ENCODE measurements at regions not wholly inside any gene's neighbourhood (a gene's known extent, or its start where the extent isn't known, plus 50 kb on each side); places are given as distances from the start of the nearest gene placed in this dataset.
"Not testable (repeated sequence)": the region's sequence is repeated elsewhere in the genome, so short reads cannot be mapped to it uniquely, and the experiment has no call there.

DNA sequence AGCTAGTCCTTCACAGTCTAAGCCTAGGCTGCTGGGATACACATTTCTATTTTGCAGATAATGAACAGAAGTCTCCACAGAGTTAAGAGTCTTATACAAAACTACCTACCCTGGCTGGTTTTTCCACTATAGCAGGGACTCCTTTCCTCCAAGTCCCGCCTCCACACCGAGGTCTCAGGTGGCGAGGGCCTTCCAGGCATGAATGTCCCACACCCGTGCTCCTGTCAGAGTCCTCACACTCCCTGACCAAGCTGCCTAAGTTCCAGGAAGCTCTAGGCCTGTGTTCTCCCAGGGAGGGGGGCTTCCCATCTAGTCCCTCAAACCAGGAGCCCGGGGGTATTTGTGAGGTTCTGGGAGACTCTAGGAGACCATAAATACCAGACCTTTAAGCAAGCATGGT lies 293.2 kb downstream of the BCL2L11 start:
- POLR2A ChIA-PET = not testable (repeated sequence)

DNA sequence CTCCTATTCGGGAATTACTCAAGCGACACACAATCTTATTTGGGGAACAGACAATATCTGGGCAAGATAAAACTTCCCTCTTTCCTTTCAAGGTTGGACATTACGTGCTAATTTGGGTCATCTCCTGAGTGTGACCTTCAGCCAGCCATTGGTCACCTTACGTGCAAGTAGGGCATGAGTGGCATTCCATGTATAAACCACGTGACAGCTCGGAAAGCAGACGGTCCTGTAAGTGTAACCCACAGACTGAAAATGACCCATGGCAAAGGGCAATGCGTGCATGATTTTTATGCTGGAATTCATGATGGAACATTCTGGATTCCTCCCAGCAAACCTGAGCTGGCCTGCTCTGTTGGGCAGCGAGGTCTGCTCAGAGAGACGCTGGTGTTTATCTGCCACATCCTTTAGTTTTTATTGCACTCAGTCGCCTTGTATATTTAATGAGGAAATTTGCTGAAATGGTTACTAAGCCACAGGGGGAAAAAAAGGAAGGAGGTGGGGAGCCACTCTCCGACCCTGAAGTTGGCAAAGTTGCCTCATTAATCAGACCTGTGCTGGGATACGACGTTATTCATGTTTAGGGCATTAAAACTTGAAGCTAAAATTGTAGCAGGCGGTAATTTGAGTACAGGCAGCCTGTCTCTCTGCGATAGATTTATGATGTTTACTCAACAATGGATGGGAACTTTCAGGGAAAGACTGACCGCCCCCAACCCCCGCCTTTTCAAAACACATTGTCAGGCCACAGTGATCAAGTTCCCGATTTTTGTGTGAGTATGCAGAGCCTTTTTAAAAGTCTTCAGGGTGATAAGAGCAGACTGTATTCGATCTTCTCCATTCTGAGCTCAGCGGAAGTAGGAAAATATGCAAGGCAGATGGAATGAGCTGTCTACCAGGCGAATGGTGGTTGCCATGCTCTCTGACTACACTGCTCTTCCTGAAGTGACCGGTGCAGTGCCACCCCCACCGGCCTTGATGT lies 295.3 kb downstream of the BCL2L11 start:
- DNase-seq (ENCODE audit: low read depth, low spot score); H3K27ac ChIP-seq (ENCODE audit: low read depth, low read length); H3K27me3 ChIP-seq (ENCODE audit: control insufficient read depth, insufficient read depth, low read length); POLR2A ChIA-PET; H3K4me3 ChIP-seq (ENCODE audit: low read depth, low read length); CTCF ChIA-PET; H3K9me3 ChIP-seq (ENCODE audit: control insufficient read depth, insufficient read depth, low read length): not testable (repeated sequence)

More for the DNA sequence above, 293.2 kb downstream of the BCL2L11 start:
- H3K4me3 ChIP-seq (ENCODE audit: low read depth, low read length); H3K9me3 ChIP-seq (ENCODE audit: control insufficient read depth, insufficient read depth, low read length); DNase-seq (ENCODE audit: low read depth, low spot score); CTCF ChIA-PET; H3K27me3 ChIP-seq (ENCODE audit: control insufficient read depth, insufficient read depth, low read length); H3K27ac ChIP-seq (ENCODE audit: low read depth, low read length): not testable (repeated sequence)

DNA sequence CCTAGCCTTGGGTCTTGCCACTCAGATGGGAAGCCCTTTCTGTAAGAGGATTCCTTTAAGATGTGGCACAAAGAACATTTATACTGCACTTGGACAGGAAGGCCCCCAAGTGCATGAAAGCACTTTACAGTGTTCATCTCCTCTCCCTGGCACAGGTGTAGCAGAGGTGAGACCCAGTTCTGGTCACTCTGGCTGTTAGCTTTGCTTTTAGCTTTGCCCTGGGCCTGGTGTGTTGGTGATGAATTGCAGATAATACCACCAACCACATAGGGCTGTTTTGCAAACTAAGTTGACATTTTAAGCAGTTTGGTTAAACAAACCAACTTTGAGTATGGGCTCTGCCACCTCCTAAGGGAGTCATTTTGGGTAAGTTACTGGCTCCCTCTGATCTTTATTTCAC lies 296.3 kb downstream of the BCL2L11 start:
- DNase-seq (ENCODE audit: low read depth, low spot score); H3K4me3 ChIP-seq (ENCODE audit: low read depth, low read length); POLR2A ChIA-PET; CTCF ChIA-PET; H3K27me3 ChIP-seq (ENCODE audit: control insufficient read depth, insufficient read depth, low read length); H3K27ac ChIP-seq (ENCODE audit: low read depth, low read length); H3K9me3 ChIP-seq (ENCODE audit: control insufficient read depth, insufficient read depth, low read length): not testable (repeated sequence)

DNA sequence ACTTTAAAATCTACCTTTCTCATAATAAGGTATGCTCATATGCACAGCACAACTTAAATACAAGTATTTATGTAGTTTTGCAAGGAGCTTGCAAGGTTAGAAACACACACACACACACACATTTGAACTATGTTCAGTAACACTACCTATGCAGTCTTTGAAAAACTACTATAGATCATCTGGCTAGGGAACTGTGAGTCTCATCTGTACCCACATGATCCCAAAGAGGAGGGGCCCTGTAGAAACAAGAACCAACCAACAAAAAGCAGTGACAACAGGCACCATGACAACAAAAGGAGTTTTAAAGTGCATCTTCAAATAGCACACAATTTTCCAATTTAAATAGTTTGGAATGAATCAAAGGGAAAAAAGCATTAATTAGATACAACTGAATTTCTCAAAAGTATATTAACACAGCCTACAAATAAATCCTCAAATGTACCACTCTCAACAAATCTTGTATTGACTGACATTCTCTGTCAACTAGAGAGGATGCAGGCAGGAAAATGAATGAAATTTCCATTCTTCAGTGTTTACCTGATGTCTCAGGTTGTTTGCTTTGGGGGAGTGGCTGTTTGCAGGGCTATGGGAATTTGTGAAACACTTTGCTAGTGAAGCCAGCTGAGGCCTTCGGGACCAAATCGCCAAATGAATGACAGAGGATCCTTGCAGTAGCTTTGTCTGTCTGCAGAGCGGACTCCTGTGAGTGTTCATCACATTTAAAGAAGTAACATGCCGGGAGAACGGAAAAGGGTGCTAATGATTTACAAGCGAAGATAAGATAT lies 297.6 kb downstream of the BCL2L11 start:
- H3K27me3 ChIP-seq (ENCODE audit: control insufficient read depth, insufficient read depth, low read length); CTCF ChIA-PET; DNase-seq (ENCODE audit: low read depth, low spot score); H3K4me3 ChIP-seq (ENCODE audit: low read depth, low read length); POLR2A ChIA-PET; H3K9me3 ChIP-seq (ENCODE audit: control insufficient read depth, insufficient read depth, low read length); H3K27ac ChIP-seq (ENCODE audit: low read depth, low read length): not testable (repeated sequence)

DNA sequence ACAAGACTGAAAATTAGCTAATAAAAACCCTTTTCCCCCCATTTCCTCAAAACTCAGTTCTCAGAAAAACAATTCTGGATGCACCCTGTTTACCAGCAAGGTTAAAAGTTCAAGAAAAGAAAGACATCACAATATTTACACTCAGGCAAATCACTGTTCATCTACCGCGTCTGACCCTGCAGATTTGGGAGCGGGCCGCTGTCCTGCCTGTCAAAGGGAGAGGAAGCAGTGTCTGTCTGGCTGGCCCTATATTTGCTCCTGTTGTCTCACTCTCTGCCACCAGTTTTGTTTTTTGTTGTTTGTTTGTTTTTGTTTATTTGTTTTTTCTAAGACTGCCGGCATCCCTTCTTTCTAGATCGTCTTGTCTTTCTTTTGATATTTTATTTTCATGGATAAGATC lies 299.4 kb downstream of the BCL2L11 start:
- POLR2A ChIA-PET; H3K27ac ChIP-seq (ENCODE audit: low read depth, low read length); DNase-seq (ENCODE audit: low read depth, low spot score); H3K27me3 ChIP-seq (ENCODE audit: control insufficient read depth, insufficient read depth, low read length); H3K4me3 ChIP-seq (ENCODE audit: low read depth, low read length); H3K9me3 ChIP-seq (ENCODE audit: control insufficient read depth, insufficient read depth, low read length); CTCF ChIA-PET: not testable (repeated sequence)

DNA sequence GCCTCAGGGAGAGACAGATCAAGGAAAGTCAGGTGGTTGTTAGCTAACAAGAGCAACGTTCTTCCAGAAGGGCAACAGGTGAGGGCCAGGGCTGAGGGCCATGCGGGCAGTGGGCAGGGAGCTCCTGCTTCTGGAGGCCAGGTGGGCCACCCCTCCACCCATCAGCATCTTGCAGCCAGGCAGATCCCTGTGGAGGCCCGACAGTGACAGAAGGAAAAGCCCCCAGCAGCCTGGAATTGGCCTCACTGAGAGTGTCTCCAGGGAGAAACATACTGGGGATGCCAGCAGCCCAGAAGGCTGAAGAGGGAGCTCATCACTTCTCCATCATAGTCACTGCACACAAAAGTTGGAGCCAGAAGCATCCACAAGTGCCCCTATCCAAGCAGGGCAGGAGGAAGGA lies 300.1 kb downstream of the BCL2L11 start:
- POLR2A ChIA-PET; DNase-seq (ENCODE audit: low read depth, low spot score); H3K4me3 ChIP-seq (ENCODE audit: low read depth, low read length); H3K9me3 ChIP-seq (ENCODE audit: control insufficient read depth, insufficient read depth, low read length); H3K27ac ChIP-seq (ENCODE audit: low read depth, low read length); H3K27me3 ChIP-seq (ENCODE audit: control insufficient read depth, insufficient read depth, low read length); CTCF ChIA-PET: not testable (repeated sequence)

DNA sequence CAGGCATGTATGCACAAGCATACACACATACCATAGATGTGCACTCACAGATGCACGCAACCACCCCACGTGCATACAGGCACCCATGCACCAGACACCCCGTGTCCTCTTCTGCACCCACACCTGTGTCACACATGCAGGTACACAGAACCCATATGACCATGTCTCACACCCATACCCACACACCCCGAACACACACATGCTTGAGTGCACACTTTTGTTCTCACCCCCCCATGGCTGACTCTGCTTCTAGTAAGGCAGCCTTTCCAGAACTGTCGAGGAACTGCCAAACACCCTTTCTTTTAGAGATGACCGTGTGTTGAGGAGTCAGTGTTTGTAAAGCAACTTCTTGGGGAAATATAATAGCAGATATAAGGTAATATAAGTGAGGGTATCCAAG lies 301.2 kb downstream of the BCL2L11 start:
- CTCF ChIA-PET; POLR2A ChIA-PET; H3K27ac ChIP-seq (ENCODE audit: low read depth, low read length); DNase-seq (ENCODE audit: low read depth, low spot score); H3K4me3 ChIP-seq (ENCODE audit: low read depth, low read length); H3K9me3 ChIP-seq (ENCODE audit: control insufficient read depth, insufficient read depth, low read length); H3K27me3 ChIP-seq (ENCODE audit: control insufficient read depth, insufficient read depth, low read length): not testable (repeated sequence)

DNA sequence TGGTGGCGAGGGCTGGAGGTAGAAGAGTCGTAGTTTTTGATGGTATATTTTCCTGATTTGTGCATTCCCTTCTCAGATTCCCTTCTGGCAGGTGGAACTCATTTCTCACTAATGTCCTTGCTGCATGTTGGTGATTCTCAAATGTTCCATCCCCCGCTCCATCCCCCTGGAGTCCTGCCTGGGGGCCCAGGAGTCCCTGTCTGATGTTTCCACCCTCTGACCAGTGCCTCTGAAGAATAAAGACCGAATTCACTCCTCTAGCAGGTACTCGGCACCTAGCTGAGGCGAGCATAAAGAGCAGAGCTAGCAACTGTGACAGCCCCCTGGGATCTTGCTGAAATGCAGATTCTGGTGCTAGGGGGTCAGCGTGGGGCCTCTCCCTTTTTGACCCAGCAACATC lies 301.8 kb downstream of the BCL2L11 start:
- H3K27me3 ChIP-seq (ENCODE audit: control insufficient read depth, insufficient read depth, low read length); CTCF ChIA-PET; H3K27ac ChIP-seq (ENCODE audit: low read depth, low read length); DNase-seq (ENCODE audit: low read depth, low spot score); POLR2A ChIA-PET; H3K9me3 ChIP-seq (ENCODE audit: control insufficient read depth, insufficient read depth, low read length); H3K4me3 ChIP-seq (ENCODE audit: low read depth, low read length): not testable (repeated sequence)

DNA sequence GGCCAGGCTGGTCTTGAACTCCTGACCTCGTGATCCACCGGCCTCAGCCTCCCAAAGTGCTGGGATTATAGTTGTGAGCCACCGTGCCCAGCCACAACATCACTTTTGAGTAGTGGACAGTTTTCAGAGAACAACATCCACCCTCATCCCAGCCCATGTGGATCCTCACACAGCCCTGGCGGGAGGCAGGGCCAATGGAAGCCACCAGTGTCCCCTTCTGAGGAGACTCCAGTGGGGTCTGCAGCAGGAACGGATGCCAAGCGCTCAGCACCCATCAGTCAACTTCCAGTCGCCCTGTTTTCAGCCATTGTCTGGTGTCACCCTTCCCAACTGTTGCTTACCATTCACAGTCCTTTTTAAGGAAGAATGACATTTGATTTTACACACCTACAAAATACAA lies 302.5 kb downstream of the BCL2L11 start:
- H3K4me3 ChIP-seq (ENCODE audit: low read depth, low read length); H3K9me3 ChIP-seq (ENCODE audit: control insufficient read depth, insufficient read depth, low read length); POLR2A ChIA-PET; H3K27me3 ChIP-seq (ENCODE audit: control insufficient read depth, insufficient read depth, low read length); DNase-seq (ENCODE audit: low read depth, low spot score); CTCF ChIA-PET; H3K27ac ChIP-seq (ENCODE audit: low read depth, low read length): not testable (repeated sequence)

DNA sequence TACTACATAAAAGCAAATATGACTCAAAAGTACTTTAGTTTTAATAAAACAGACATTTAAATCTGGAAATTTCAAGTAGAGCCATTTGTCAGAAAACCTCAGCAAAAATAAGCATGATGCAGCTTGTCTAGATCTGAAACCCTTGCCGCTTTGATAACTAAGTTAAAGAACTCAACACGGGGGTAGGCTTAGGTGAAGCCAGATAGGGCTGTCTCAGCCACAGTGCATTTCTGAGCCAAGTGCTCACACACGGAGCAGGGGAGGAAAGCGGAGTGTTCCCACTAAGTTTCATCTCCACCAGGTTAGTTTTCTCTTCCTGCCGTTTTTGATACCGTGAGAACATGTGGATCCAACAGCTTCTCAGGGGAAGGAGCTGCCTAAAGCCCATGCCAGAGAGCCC lies 303.5 kb downstream of the BCL2L11 start:
- DNase-seq (ENCODE audit: low read depth, low spot score); H3K9me3 ChIP-seq (ENCODE audit: control insufficient read depth, insufficient read depth, low read length); H3K4me3 ChIP-seq (ENCODE audit: low read depth, low read length); CTCF ChIA-PET; POLR2A ChIA-PET; H3K27me3 ChIP-seq (ENCODE audit: control insufficient read depth, insufficient read depth, low read length); H3K27ac ChIP-seq (ENCODE audit: low read depth, low read length): not testable (repeated sequence)

DNA sequence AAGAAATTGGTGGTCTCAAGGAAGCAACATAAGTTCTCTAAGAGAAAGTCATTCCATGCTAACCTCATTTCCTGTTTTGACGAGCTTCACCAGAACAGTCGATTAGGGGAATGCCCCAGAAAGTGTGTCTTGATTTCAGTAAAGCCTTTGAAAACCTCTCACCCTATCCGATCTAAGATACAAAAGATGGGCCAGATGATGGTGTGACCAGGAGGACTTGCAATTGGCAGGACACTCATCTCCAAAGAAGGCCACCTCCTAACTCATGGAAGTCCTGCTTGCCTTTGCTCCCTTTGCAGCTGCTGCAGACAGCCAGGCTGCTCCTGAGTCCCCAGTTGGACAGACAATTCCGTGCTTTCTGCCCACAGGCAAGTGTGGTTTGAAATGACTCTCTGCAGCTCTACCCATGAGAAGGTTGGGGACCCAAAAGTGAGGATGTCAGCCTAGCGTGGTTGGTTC lies 304.2 kb downstream of the BCL2L11 start:
- H3K9me3 ChIP-seq (ENCODE audit: control insufficient read depth, insufficient read depth, low read length); DNase-seq (ENCODE audit: low read depth, low spot score); H3K4me3 ChIP-seq (ENCODE audit: low read depth, low read length); POLR2A ChIA-PET; H3K27ac ChIP-seq (ENCODE audit: low read depth, low read length); H3K27me3 ChIP-seq (ENCODE audit: control insufficient read depth, insufficient read depth, low read length); CTCF ChIA-PET: not testable (repeated sequence)

DNA sequence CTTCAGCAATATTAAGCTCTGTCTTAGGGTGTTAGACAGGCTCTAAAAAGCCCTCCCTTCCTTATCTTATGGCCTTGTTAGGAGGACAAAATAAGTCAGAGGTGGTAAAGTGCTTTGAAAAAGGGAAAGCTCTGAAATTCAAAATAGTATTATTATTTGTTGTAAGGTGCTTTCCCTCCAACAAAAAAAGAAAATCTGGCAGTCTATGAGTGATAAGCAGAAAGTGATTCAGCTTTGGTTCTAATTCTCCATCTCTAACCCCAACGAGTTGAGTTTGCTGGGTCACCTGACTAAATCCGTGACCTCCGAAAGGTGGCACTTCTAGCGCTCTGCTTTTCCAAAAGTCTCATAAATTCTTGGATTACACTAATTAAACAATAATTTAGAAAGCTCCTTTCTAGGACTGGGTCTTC lies 305.1 kb downstream of the BCL2L11 start:
- DNase-seq (ENCODE audit: low read depth, low spot score); H3K4me3 ChIP-seq (ENCODE audit: low read depth, low read length); H3K27me3 ChIP-seq (ENCODE audit: control insufficient read depth, insufficient read depth, low read length); H3K27ac ChIP-seq (ENCODE audit: low read depth, low read length); CTCF ChIA-PET; H3K9me3 ChIP-seq (ENCODE audit: control insufficient read depth, insufficient read depth, low read length); POLR2A ChIA-PET: not testable (repeated sequence)
